PC-9 (cell line): ENCODE measurements at regions not wholly inside any gene's neighbourhood (a gene's known extent, or its start where the extent isn't known, plus 50 kb on each side); places are given as distances from the start of the nearest gene placed in this dataset.

Experiments used
- CTCF ChIP-seq: fragments of 200-600 bp; sonication (generic); conservative IDR thresholded peaks from 2 replicates; pipeline ENCODE4 v1.6.1; 2017; ENCODE audit warnings: mixed run types, antibody characterized with exemption, mild to moderate bottlenecking, moderate library complexity
- EZH2 ChIP-seq: fragments of 200-600 bp; sonication (generic); IDR thresholded peaks from 2 replicates; pipeline ENCODE4 v1.8.0; 2017; ENCODE audit warnings: antibody characterized with exemption, low read depth

GRCh38 chr9:108436448-108436847, 419.3 kb downstream of the ACTL7B start:
- TF ChIP-seq CTCF (no peak), EZH2 (no peak)
